Activated CD4-positive, alpha-beta T cell treated with anti-CD3 and anti-CD28 coated beads, Interleukin-2, Interleukin-6, amounts not matched to agents 100 ng/mL and 50 ng/mL, durations not matched to agents 16 hours and 8 hours (primary cell): ENCODE measurements at regions not wholly inside any gene's neighbourhood (a gene's known extent, or its start where the extent isn't known, plus 50 kb on each side); places are given as distances from the start of the nearest gene placed in this dataset.
"Not testable (repeated sequence)": the region's sequence is repeated elsewhere in the genome, so short reads cannot be mapped to it uniquely, and the experiment has no call there.

Experiments
- DNase-seq: peaks from one replicate; pipeline ENCODE4 v3.0.0-alpha.2; 2020

- no peak for DNase-seq
Observed at GRCh38 chr14:48805315-48805714, 780.9 kb downstream of the RPS29 start.

- no peak for DNase-seq
Observed at GRCh38 chr14:48792376-48793024, 793.7 kb downstream of the RPS29 start.

GRCh38 chr14:48788771-48789170 is 797.4 kb downstream of the RPS29 start:
- DNase-seq, result no peak

- no peak for DNase-seq
Observed at GRCh38 chr14:48786498-48786897, 799.7 kb downstream of the RPS29 start.

GRCh38 chr14:48771717-48772116 is 814.5 kb downstream of the RPS29 start:
- no peak for DNase-seq

GRCh38 chr14:48751293-48751692 is 834.9 kb downstream of the RPS29 start:
- DNase-seq, result no peak

- DNase-seq, result no peak
Observed at GRCh38 chr14:48748151-48748675, 838.0 kb downstream of the RPS29 start.

- no peak for DNase-seq
Observed at GRCh38 chr14:48747561-48748089, 838.6 kb downstream of the RPS29 start.

- no peak for DNase-seq
Observed at GRCh38 chr14:48744202-48744601, 842.0 kb downstream of the RPS29 start.

GRCh38 chr14:48738186-48738925 is 847.8 kb downstream of the RPS29 start:
- no peak for DNase-seq

- no peak for DNase-seq
Observed at GRCh38 chr14:48735607-48736006, 850.6 kb downstream of the RPS29 start.

- no peak for DNase-seq
Observed at GRCh38 chr14:48731260-48731659, 854.9 kb downstream of the RPS29 start.

- no peak for DNase-seq
Observed at GRCh38 chr14:48726080-48726642, 860.0 kb downstream of the RPS29 start.

- no peak for DNase-seq
Observed at GRCh38 chr14:48725051-48725734, 861.0 kb downstream of the RPS29 start.

- no peak for DNase-seq
Observed at GRCh38 chr14:48723841-48724495, 862.2 kb downstream of the RPS29 start.

- no peak for DNase-seq
Observed at GRCh38 chr14:48714366-48714765, 871.8 kb downstream of the RPS29 start.

- DNase-seq, result no peak
Observed at GRCh38 chr14:48710133-48710532, 876.0 kb downstream of the RPS29 start.

GRCh38 chr14:48709277-48709785 is 876.8 kb downstream of the RPS29 start:
- no peak for DNase-seq

GRCh38 chr14:48704639-48705038 is 881.5 kb downstream of the RPS29 start:
- no peak for DNase-seq

- DNase-seq, result no peak
Observed at GRCh38 chr14:48703728-48704467, 882.3 kb downstream of the RPS29 start.

- DNase-seq, result not testable (repeated sequence)
Observed at GRCh38 chr14:48697362-48697761, 888.8 kb downstream of the RPS29 start.

- DNase-seq, result no peak
Observed at GRCh38 chr14:48693793-48694192, 892.4 kb downstream of the RPS29 start.
